Ovary (tissue), 3 donors: ENCODE measurements at regions not wholly inside any gene's neighbourhood (a gene's known extent, or its start where the extent isn't known, plus 50 kb on each side); places are given as distances from the start of the nearest gene placed in this dataset.

Experiments
- EP300 ChIP-seq: sonication (generic); formaldehyde crosslinking; IDR thresholded peaks from one replicate; pipeline ENCODE4 v1.6.1; 2017; ENCODE audit warnings: antibody characterized with exemption
- POLR2A ChIP-seq: fragments of 450-650 bp; IDR thresholded peaks from one replicate; pipeline ENCODE4 v1.6.1; 2017; ENCODE audit warnings: antibody characterized with exemption, mild to moderate bottlenecking, moderate library complexity
- TF ChIP-seq, protein P1 (sequence below), 3 donors: fragments of 450-650 bp in 2 of 3; fragments of 200-600 bp in 1 of 3; IDR thresholded peaks; one replicate each; pipeline versions ENCODE4 v1.5.1 to v1.8.0; 2016 to 2022; ENCODE audit warnings: antibody characterized with exemption in 3 of 3, mild to moderate bottlenecking in 1 of 3
- donor health status: DM: no; HTN: no; CAD: no.

DNA sequence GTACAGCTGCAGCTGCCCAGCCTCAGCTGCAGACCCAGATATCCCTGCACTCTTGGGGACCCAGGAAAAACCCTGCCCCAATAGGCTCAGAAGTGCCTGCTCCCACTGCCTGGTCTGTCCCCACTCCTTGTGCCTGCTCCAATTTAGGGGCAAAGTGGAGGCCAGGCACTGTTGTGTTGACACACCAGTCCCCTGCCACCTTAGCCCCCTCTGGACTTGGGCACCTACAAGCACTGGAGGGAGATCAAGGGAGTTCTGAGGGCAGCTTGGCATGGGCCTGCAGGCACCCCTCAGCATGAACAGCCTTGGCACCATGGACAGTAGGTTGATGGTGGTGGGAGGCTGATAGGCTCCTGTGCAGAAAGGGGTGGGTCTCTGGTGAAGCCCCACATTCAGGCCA is 2020.8 kb upstream of the ADGRL3 start:
- TF ChIP-seq POLR2A: no peak
- TF ChIP-seq, protein P1, sequence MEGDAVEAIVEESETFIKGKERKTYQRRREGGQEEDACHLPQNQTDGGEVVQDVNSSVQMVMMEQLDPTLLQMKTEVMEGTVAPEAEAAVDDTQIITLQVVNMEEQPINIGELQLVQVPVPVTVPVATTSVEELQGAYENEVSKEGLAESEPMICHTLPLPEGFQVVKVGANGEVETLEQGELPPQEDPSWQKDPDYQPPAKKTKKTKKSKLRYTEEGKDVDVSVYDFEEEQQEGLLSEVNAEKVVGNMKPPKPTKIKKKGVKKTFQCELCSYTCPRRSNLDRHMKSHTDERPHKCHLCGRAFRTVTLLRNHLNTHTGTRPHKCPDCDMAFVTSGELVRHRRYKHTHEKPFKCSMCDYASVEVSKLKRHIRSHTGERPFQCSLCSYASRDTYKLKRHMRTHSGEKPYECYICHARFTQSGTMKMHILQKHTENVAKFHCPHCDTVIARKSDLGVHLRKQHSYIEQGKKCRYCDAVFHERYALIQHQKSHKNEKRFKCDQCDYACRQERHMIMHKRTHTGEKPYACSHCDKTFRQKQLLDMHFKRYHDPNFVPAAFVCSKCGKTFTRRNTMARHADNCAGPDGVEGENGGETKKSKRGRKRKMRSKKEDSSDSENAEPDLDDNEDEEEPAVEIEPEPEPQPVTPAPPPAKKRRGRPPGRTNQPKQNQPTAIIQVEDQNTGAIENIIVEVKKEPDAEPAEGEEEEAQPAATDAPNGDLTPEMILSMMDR (IDR thresholded peaks at IDR 0.05): no peak
- TF ChIP-seq EP300: no peak
